HG03139 (cell line): ENCODE measurements at regions not wholly inside any gene's neighbourhood (a gene's known extent, or its start where the extent isn't known, plus 50 kb on each side); places are given as distances from the start of the nearest gene placed in this dataset.
"Not testable (repeated sequence)": the region's sequence is repeated elsewhere in the genome, so short reads cannot be mapped to it uniquely, and the experiment has no call there.

ENCODE experiments used
- ATAC-seq: cut with Tn5 transposase; IDR thresholded peaks from one replicate; pipeline ENCODE4 v1.9.1; 2021; ENCODE audit not compliant: unreplicated experiment

DNA sequence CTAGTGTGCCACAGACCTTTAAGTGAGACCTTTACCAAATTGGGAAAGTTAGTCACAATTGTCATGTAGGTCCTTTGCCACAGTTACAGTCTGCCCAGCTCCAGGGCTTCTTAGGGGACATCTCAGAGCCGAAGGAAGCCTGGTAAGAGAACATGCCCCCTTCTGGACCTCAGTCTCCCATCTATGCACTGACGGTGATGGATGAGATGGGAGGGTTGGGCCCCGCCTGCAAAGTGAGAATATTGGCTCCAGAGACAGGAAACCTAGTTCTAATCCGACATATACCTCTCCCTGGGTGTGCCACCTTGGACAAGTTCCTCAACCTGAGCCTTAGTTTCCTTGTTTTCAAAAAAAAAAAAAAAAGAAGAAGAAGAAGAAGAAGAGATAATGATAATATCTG lies 85.1 kb upstream of the NAV2 start:
- ATAC-seq: no peak

DNA sequence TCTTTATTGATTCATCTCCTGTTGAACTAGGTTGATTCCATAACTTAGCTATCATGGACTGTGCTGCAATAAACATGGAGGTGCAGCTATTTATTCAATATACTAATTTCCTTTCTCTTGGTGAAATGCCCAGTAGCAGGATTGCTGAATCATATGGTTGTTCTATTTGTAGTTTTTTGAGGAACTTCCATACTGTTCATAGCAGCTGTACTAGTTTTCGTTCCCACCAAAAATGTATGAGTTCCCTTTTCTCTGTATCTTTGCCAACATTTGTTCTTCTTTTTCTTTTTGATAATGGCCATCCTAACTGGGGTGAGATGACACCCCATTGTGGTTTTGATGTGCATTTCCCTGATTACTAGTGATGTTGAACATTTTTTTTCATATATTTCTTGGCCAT lies 87.2 kb upstream of the NAV2 start:
- no peak for ATAC-seq

DNA sequence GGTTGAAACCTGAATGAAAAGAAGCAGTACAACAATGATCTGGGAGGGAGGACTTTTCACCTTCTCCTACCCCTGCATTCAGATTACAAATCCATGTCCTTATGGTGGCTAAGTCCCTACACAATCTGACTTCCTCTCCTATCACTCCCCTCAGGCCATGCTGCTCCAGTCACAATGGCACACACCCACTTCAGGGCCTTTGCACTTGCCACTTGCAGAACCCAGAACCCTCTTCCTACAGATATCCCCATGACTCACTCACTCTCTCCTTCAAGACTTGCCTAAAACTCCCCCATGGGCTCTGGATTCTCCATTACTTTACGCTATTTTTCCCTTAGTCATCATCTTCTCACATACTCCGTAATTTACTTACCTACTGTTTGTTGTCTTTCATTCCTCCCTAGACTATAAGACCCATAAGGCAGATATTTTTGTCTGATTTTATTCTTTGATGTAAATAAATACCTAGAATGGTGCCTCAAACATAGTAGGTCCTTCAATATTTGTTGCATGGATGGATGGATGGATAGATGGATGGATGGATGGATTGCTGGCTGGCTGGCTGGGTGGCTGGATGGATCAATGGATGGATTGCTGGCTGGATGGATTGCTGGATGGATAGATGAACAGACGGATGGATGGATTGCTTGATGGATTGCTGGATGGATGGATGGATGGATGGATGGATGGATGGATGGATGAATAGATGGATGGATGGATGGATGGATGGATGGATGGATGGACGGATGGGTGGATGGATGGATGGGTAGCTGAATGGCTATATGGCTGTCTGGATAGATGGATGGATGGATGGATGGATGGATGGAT lies 94.7 kb upstream of the NAV2 start:
- ATAC-seq: no peak

DNA sequence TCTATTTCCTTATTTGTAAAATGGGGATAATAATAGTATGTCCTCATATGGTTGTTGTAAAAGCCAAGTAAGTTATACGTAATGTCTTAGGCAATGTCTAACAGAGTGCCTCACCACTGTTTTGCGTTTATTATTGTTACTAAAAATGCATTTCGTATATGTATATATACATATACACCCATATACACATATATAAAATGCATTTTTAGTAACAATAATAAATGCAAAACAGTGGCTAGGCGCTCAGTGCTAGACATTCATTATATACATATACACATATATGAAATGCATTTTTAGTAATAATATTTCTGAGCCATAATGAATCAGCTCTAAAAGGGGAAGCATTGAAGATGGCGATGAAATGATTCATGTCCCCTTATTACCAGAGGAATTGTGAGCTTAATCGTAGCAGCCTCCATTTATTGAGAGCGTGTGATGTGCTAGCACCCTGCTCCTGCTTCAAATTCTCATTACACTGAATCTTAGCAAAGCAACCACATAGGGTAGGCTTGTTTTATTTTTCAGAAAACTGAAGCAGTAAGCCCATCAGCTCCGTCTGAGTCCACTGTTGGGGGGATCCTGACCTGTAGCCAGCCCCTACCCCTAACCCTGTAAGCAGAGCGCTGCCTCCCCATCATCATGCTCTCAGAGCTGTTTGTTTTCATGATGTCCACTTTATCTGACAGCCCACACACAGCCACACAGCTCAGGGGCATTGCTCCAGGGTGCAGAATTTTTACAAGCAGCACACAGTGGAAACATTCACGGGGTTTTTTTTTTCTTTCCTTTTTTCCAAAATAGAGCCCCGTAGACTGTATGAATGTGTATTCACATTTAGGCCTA lies 97.1 kb upstream of the NAV2 start:
- ATAC-seq: no peak

DNA sequence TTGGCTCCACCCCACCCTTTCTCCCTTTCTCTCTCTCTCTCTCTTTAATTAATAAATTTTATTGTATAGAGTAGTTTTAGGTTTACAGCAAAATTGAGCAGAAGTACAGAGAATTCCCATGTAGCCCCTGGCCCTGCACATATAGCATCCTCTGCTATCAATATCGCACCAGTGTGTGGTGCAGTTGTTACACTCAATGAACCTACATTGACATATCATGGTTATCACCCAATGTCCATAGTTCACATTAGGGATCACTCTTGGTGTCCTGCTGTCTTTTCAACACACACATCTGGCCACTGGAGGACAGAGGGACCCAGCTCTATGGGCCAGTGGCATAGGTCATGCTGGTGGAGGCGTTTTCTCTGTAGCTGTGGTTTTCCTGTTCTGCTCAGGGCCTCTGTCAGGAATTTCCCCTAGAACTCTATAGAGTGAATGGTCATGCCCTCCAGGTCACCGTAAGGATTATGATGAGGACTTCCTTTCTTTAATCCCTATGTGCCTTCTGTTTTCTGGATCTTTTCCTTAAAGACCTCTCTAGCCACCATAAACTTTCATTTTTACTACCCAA lies 98.2 kb upstream of the NAV2 start:
- ATAC-seq: no peak

DNA sequence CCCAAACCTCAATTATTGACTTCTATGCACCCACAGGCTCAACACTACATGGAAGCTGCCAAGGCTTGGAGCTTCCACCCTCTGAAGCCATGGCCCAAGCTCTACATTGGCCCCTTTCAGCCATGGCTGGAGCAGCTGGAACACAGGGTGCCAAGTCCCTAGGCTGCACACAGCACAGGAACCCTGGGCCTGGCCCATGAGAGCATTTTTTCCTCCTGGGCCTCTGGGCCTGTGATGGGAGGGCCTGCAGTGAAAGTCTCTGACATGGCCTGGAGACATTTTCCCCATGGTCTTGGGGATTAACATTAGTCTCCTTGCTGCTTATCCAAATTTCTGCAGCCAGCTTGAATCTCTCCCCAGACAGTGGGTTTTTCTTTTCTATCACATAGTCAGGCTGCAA lies 100.6 kb upstream of the NAV2 start:
- not testable (repeated sequence) for ATAC-seq

GRCh38 chr11:19607656-19608360 lies 104.8 kb upstream of the NAV2 start:
- no peak for ATAC-seq

DNA sequence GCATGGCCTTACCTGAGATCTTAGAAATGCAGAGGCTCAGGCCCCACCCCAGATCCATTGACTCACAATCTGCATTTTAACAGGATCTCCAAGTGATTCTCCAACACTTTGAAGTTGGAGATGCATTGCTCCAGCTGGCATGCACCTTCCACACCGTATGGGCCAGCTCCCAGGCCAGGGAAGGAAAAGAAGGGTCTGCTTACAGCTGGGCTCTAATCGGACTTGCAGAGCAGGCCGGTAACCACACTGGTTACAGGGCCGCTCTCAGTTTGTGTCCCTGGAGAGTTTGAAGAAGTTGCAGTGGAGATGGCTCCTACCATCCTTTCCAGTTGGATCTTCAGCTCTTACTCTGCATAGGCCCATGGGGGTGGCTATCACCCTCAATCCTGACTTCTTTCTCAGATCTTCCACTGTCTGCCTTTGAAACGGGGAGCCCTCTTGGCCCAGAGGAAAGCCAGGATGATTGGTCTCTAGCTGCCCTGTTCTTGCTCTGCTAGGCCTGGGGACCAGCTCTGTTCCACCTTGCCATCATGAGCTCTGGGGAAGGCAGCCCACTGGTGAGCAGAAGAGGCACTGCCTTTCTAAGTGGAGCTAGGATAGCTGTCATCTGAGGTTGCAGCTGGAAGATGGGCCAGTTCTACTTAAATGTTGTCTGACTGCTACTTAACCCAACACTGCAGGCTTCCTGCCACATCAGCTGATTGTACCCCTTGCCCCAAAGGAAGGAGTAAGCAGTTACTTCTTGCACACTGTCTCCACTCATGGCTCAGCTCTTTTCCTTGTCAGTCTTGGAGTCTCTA lies 105.6 kb upstream of the NAV2 start:
- ATAC-seq: no peak

DNA sequence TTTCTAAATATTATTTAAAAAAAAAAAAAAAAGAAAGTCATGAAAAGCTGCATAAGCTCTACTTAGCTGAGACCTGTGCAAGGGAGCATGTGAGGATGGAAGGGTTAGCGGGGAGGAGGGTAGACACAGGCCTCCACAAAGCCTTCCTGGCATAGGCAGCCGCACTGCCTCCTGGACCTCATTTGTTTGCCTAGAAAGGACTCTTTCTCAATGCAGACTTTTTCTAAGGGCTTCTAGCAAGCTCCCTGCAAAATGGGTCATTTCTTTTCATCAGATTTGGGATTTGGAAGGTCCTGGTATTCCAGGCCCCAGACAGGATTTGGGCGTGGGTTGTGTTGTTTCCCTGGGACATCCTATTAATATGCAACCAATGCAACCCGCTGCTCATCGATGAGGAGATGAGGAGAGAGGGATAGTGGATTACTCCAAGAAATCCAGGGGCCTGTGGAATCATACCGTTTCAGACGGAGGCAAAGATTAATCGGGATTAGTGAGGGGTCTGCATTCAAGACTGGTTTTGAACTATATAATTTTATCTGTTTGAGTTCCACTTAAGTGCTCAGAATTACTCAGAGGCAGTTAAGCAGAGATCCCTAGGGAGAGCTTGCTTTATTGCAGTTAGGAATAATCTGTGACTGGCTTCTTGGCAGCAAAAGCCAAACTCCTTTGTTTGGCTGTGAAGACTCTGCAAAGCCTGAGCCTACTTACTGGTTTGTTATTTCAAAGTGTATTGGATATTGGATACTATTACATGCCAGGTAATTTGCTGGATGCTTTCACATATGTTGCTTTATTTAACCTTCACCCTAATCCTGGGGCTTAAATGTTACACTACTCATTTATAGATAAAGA lies 106.9 kb upstream of the NAV2 start:
- ATAC-seq: no peak

DNA sequence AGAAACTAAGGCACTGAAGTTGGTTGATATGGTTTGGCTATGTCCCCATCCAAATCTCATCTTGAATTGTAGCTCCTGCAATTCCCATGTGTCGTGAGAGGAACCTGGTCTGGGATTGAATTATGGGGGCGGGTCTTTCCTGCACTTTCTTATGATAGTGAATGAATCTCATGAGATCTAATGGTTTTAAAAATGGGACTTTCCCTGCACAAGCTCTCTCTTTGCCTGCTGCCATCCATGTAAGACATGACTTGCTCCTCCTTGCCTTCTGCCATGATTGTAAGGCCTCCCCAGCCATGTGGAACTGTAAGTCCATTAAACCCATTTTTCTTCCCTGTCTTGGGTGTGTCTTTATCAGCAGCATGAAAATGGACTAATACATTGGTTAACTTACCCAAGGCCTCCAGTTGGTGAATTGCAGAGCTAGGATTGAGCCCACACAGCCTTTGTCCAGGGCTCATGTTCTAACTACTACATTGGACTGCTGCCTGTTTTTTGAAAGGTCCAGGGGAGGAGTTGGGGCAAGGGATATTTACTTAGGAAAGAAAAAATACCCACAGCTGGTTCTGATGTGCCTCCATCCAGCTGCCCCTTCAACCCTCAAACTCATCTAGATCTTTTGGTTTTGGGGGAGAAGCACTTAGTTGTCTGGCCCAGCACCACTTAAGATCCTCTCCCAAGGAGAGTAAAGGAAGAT lies 107.8 kb upstream of the NAV2 start:
- ATAC-seq: no peak

- no peak for ATAC-seq
These were observed 108.9 kb upstream of the NAV2 start for GRCh38 chr11:19603771-19604170.

- ATAC-seq: no peak
These were observed 109.7 kb upstream of the NAV2 start for GRCh38 chr11:19602891-19603290.

- no peak for ATAC-seq
These were observed 110.2 kb upstream of the NAV2 start for GRCh38 chr11:19602406-19602805.

GRCh38 chr11:19601235-19601634 lies 111.4 kb upstream of the NAV2 start:
- no peak for ATAC-seq

- no peak for ATAC-seq
These were observed 113.0 kb upstream of the NAV2 start for GRCh38 chr11:19599681-19600080.

DNA sequence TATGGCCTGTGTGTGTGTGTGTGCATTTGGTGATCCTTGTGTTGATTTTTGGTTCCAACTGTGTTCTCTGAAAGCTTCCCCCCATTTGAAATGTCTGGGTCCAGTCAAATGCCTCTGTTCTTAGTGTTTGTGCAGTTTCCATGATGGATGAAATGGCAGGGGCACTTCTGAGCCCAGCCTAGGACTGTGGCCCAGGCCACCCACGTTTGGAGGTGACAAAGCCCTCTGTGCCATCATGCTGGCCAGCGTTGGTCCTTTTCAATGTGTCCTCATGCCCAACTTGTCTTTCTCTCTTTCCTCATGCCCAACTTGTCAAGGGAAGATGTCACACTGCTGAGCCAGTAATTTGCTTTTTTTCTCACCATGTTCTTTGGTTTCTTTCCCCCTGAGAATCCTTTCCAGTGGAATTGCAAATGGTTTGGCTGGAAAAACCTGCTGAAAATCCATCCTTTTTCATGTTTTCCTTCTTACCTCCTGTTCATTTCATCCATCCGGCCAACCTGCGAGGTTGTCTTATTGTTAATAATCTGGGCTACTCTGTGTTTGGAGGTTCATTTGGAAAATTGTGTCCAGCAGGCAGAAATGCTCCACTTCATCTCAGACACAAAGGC lies 113.7 kb upstream of the NAV2 start:
- no peak for ATAC-seq

DNA sequence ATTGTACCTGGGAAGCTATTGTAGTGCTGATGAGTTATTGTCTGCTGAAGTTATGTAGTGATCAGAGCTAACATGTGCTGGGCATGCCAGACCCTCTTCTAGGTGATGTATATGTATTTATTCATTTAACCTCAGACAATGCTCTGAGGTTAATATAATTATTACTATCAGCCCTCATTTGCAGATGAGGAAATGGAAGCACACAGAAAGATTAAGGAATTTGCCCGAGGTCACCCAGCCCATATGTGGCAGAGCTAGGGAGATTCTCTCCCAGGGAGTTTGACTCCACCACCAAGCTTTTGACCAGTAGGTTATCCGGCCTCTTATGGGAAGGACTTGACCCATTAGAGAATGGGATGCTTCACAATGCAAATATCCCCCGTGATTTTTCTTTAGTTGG lies 114.2 kb upstream of the NAV2 start:
- ATAC-seq: no peak

- no peak for ATAC-seq
These were observed 114.8 kb upstream of the NAV2 start for GRCh38 chr11:19597876-19598275.

DNA sequence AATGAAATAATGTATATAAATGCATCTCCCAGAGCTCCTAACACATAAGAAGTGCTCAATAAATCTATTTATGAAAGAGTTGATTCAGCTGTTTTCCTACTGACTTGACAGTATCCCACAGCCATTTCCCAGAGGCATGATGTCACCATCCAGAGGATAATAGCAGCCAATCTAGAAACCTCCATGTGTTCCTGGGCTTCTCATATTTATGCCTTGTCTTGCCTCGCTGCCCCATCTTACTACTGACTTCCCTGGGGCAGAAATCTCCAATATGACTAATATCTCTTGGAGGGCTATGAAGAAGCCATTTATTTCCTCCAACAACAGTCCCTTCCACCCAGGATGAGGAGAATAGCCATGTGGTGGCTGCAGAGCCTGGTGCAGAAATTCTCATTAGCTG lies 115.4 kb upstream of the NAV2 start:
- ATAC-seq: no peak
